NT2/D1 (cell line): ENCODE measurements at regions not wholly inside any gene's neighbourhood (a gene's known extent, or its start where the extent isn't known, plus 50 kb on each side); places are given as distances from the start of the nearest gene placed in this dataset.

Source experiments
- DNase-seq: peaks from one replicate; pipeline ENCODE4 v3.0.0-alpha.2; 2011; ENCODE audit warnings: low read depth, low spot score
- H3K27me3 ChIP-seq: 2 replicates; pipeline ENCODE4 v1.6.0; 2011; ENCODE audit warnings: mild to moderate bottlenecking; ENCODE audit not compliant: insufficient read length, insufficient read depth
- H3K36me3 ChIP-seq: 2 replicates; pipeline ENCODE4 v1.6.1; 2011; ENCODE audit warnings: mild to moderate bottlenecking, low read length, mixed read lengths; ENCODE audit not compliant: insufficient read depth, insufficient read length
- H3K4me1 ChIP-seq: 2 replicates; pipeline ENCODE4 v1.5.1; 2011; ENCODE audit not compliant: insufficient read depth, insufficient read length
- H3K4me3 ChIP-seq: 2 replicates; pipeline ENCODE4 v1.5.1; 2011; ENCODE audit warnings: low read depth; ENCODE audit not compliant: insufficient read length
- H3K9ac ChIP-seq: 2 replicates; pipeline ENCODE4 v1.6.0; 2011; ENCODE audit warnings: low read depth; ENCODE audit not compliant: insufficient read length
- H3K9me3 ChIP-seq: 2 replicates; pipeline ENCODE4 v1.5.1; 2011; ENCODE audit warnings: mild to moderate bottlenecking, low read length; ENCODE audit not compliant: insufficient read depth
- SUZ12 ChIP-seq: IDR thresholded peaks from 2 replicates; pipeline ENCODE4 v1.6.1; 2011; ENCODE audit not compliant: insufficient read length, insufficient read depth; ENCODE audit errors: extremely low read depth
- YY1 ChIP-seq: IDR thresholded peaks from 2 replicates; pipeline ENCODE4 v1.6.1; 2011; ENCODE audit not compliant: insufficient read length, insufficient read depth
- ZNF274 ChIP-seq: IDR thresholded peaks from 2 replicates; pipeline ENCODE4 v1.6.1; 2011; ENCODE audit warnings: mild to moderate bottlenecking, low read depth, low read length

DNA sequence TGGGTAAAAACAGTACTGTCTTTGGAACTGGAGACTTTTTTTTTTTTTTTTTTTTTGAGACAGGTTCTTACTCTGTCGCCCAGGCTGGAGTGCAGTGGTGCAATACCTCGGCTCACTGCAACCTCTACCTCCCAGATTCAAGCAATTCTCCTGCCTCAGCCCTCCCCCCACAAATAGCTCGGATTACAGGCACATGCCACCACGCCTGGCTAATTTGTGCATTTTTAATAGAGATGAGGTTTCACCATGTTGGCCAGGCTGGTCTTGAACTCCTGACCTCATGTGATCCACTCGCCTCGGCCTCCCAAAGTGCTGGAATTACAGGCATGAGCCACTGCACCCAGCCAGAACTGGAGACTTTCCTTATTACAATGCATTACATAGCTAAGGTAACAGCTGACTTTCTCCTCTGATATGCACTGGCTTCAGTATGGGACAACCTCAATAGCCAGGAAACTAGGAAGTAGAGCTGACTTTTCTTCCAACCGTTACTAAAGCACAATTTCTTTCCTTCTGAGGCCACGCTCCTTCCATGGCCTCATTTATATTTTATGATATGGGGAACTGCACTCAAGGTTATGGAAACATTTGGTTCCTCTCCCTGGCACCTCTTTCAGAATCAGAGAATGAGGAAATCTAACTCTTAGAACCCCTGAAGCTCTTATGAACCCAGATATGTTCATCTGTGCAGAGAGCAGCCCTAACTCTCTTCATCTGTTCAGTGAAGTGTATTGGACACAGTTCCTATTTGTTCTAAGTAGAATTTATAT lies 53.5 kb upstream of the FAM9B start:
- no peak for DNase-seq
- TF ChIP-seq SUZ12 (no peak), ZNF274 (no peak), YY1 (no peak)
- Histone ChIP-seq H3K4me3 (no peak overlapping the region), H3K9ac (no peak overlapping the region), H3K9me3 (no peaks in the 10 kb centered on the region), H3K4me1 (no peaks in the 10 kb centered on the region), H3K27me3 (no peaks in the 10 kb centered on the region), H3K36me3 (no peaks in the 10 kb centered on the region)

DNA sequence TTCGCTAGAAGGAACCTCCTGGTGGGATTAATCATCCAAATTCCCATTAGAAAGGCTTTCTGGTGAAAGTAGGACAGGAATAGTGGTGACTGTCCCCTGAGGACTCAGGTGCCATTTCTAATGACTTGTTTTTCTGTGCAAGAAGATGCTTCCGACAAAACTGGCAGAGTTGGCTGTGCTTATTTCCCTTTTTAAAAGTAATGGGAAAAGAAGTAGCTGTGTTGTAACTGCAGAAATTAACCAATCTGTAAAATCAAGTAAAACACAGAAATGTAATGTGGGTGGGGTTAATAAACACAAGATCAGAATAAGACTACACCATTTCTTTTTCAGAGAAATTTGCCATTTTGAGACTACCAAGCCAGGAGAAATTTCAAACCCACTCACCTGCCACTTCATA lies 55.0 kb upstream of the FAM9B start:
- Histone ChIP-seq H3K4me1 (no peaks in the 10 kb centered on the region), H3K4me3 (no peak overlapping the region), H3K36me3 (no peaks in the 10 kb centered on the region), H3K9ac (no peak overlapping the region), H3K27me3 (no peaks in the 10 kb centered on the region), H3K9me3 (no peaks in the 10 kb centered on the region)
- DNase-seq: no peak
- TF ChIP-seq SUZ12: no peak
- TF ChIP-seq YY1: no peak
- no peak for TF ChIP-seq ZNF274

DNA sequence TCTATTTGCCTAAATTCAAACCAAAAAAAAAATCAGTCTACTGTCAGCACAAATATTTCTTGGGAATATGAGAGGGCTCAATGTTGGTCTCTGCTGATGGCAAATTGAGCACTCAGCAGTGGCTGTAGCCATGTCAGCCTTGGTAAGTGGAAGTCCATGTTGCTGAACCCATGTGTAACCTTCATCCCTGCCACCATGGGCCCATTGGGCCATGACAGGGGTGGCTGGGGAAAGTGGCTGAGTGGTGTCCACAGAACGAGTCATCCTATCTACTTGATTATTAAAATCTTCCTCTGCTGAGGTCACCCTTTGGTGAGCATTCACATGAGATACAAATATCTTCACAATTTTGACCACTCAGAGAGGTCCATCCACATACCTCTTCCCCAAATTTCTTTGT lies 56.8 kb upstream of the FAM9B start:
- Histone ChIP-seq H3K9me3 (peaks cover 11% of the 10 kb centered on the region), H3K9ac (no peak overlapping the region), H3K27me3 (no peaks in the 10 kb centered on the region), H3K36me3 (no peaks in the 10 kb centered on the region), H3K4me3 (no peak overlapping the region), H3K4me1 (no peaks in the 10 kb centered on the region)
- no peak for DNase-seq
- no peak for TF ChIP-seq YY1
- TF ChIP-seq SUZ12: no peak
- no peak for TF ChIP-seq ZNF274

DNA sequence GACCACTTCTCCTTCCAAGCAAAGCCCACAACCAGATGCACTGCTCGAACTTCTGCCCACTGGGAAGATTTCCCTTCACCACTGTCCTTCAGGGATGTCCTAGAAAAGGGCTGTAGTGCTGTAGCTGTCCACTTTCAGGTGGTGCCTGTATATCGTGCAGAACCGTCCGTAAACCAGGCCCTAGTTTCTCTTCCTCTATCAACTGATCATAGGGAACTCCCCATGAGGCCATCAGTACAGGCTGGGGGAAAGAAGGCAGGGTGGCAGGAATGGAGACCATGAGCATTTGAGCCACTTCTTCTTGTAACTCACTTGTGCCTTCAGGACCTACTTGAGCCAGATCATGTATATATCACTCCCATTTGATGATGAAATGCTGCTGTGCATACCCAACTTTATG lies 57.3 kb upstream of the FAM9B start:
- Histone ChIP-seq H3K9me3 (peaks cover 11% of the 10 kb centered on the region), H3K36me3 (no peaks in the 10 kb centered on the region), H3K27me3 (no peaks in the 10 kb centered on the region), H3K9ac (no peak overlapping the region), H3K4me3 (no peak overlapping the region), H3K4me1 (no peaks in the 10 kb centered on the region)
- DNase-seq: no peak
- TF ChIP-seq SUZ12 (no peak), YY1 (no peak), ZNF274 (no peak)

DNA sequence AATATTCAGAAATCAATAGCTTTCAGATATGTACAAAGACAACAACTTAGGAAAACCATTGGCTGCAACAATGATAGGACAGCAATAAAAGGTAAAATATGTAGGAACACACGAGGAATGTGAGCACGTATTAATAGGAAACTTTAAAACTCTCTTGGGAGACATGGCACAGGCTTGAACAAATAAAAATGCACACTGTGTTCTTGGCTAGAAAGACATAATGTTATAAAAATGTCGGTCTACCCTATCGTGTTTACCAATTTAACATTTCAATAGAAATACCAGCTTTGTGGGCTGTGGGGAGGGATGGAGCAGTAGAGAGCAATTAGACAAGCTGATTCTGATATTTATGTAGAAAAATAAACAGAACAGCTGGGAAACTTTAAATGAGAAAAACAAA lies 69.0 kb upstream of the FAM9B start:
- no peak for DNase-seq
- H3K36me3 ChIP-seq: no peaks in the 10 kb centered on the region
- no peak for TF ChIP-seq SUZ12
- no peak for TF ChIP-seq YY1
- TF ChIP-seq ZNF274: no peak

DNA sequence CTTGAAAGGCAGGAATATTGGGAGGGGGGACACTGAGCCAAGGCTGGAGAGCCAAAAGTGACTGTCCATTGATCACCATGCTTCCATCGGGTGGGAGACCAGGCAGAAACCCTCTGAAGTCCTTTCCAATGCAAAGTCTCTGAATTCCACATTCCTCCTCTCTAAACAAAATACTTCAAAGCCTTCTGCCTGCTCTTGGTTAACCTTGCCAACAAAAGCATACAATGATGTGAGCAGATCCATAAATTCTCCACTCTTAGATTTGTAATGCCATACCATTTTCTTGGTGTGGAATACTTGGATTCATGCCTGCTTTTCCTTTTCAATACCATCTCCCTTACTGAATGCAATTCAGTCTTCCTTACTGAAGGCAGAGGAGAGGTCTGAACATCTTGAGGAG lies 74.1 kb upstream of the FAM9B start:
- TF ChIP-seq ZNF274 (no peak), SUZ12 (no peak), YY1 (no peak)
- no peak for DNase-seq
- no peaks in the 10 kb centered on the region for H3K36me3 ChIP-seq

More for the DNA sequence above, 69.0 kb upstream of the FAM9B start:
- H3K4me3 ChIP-seq: no peak overlapping the region
- H3K9me3 ChIP-seq: no peaks in the 10 kb centered on the region
- no peaks in the 10 kb centered on the region for H3K4me1 ChIP-seq
- no peak overlapping the region for H3K9ac ChIP-seq
- H3K27me3 ChIP-seq: no peaks in the 10 kb centered on the region

DNA sequence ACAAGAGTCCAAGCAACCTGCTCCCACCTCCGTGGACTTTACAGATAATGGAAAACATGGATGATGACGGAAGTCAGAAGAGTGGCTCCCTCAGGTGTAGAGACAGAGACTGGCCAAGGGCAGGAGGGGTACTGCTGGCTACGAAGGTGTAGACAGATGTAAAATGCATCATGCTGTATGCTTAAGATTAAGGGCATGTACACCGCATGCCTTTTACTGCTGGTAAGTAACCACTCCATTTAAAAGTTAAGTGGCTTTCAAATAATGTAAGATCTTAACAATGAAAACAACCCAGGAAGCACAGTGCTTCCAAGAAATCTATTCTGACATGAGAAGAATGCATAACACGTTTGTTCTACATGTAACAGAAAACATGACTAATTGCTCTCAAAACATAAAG lies 76.9 kb upstream of the FAM9B start:
- Histone ChIP-seq H3K9ac (no peak overlapping the region), H3K36me3 (no peaks in the 10 kb centered on the region), H3K27me3 (no peaks in the 10 kb centered on the region), H3K9me3 (no peaks in the 10 kb centered on the region), H3K4me1 (no peaks in the 10 kb centered on the region), H3K4me3 (no peak overlapping the region)
- DNase-seq: no peak
- TF ChIP-seq YY1 (no peak), ZNF274 (no peak), SUZ12 (no peak)

More for the DNA sequence above, 74.1 kb upstream of the FAM9B start:
- Histone ChIP-seq H3K9me3 (no peaks in the 10 kb centered on the region), H3K4me3 (no peak overlapping the region), H3K27me3 (no peaks in the 10 kb centered on the region), H3K9ac (no peak overlapping the region), H3K4me1 (no peaks in the 10 kb centered on the region)

DNA sequence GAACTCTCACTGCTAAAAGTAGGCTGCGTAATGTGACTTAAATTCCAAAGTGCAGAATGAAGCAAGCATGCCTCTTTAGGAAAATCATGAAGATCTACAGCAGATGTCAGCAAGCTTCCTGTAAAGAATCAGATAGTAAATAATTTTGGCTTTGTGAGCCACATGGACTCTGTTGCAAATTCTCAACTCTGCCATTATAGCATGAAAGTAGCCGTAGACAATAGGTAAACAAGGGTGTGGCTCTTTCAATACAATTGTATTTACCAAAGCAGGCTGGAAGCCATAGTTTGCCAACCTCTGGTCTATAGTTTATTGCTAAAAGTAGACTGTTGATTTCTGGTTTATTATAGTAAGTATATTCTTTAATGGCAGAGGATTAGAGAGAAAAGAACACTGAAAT lies 80.3 kb upstream of the FAM9B start:
- DNase-seq: no peak
- Histone ChIP-seq H3K4me3 (no peak overlapping the region), H3K27me3 (no peaks in the 10 kb centered on the region), H3K4me1 (no peaks in the 10 kb centered on the region), H3K9me3 (no peaks in the 10 kb centered on the region), H3K36me3 (no peaks in the 10 kb centered on the region), H3K9ac (no peak overlapping the region)
- TF ChIP-seq YY1 (no peak), ZNF274 (no peak), SUZ12 (no peak)
